IMR-90 (cell line): ENCODE measurements at regions not wholly inside any gene's neighbourhood (a gene's known extent, or its start where the extent isn't known, plus 50 kb on each side); places are given as distances from the start of the nearest gene placed in this dataset.

Experiments
- ATAC-seq: fragments of 200-7000 bp; cut with Tn5 transposase; 2 replicates; pipeline ENCODE4 v1.9.1; 2020; ENCODE audit warnings: low read depth, mild to moderate bottlenecking, moderate library complexity
- BruUV-seq: library from RNA; stranded (reverse); fragments of 400-500 nt; replicated peaks from 2 replicates; lab custom pipeline; 2021; lab: Mats Ljungman, UMichigan
- CTCF ChIA-PET: fragments of 300-600 bp; formaldehyde crosslinking; extraction: SDS; loops from one replicate; lab custom pipeline; 2021; ENCODE audit warnings: antibody characterized with exemption; lab: Yijun Ruan, JAX
- POLR2A ChIA-PET: fragments of 300-600 bp; sonication (Branson Sonifier 250); formaldehyde crosslinking; loops from one replicate; lab custom pipeline; 2022; ENCODE audit warnings: antibody characterized with exemption; ENCODE audit not compliant: unreplicated experiment; lab: Charles Lee
- DNase-seq: peaks from one replicate; pipeline ENCODE4 v3.0.0; 2013
- H2AFZ ChIP-seq: replicated peaks from 2 replicates; pipeline ENCODE3; 2013; ENCODE audit warnings: low read length, mild to moderate bottlenecking; ENCODE audit not compliant: poor library complexity
- H2AK5ac ChIP-seq: 2 replicates; pipeline ENCODE4 v1.6.1; 2013; ENCODE audit warnings: low read depth, low read length, inconsistent platforms
- H2AK9ac ChIP-seq: replicated peaks from 2 replicates; pipeline ENCODE3; 2013; ENCODE audit warnings: mild to moderate bottlenecking, low read depth, low read length, moderate library complexity; ENCODE audit not compliant: poor library complexity
- H2BK120ac ChIP-seq: 2 replicates; pipeline ENCODE4 v1.6.1; 2013; ENCODE audit warnings: low read depth, low read length, inconsistent platforms
- H2BK15ac ChIP-seq: 3 replicates; pipeline ENCODE4 v1.6.1; 2013; ENCODE audit warnings: low read depth, low read length, inconsistent platforms
- H2BK20ac ChIP-seq: 2 replicates; pipeline ENCODE4 v1.6.1; 2013; ENCODE audit warnings: low read depth, mild to moderate bottlenecking, inconsistent platforms, low read length, moderate library complexity
- H2BK5ac ChIP-seq: 2 replicates; pipeline ENCODE4 v1.6.1; 2013; ENCODE audit warnings: mild to moderate bottlenecking, low read depth, low read length, inconsistent platforms; ENCODE audit not compliant: poor library complexity, severe bottlenecking
- H3K14ac ChIP-seq: replicated peaks from 2 replicates; pipeline ENCODE4 v1.6.1; 2013; ENCODE audit warnings: low read depth, low read length, inconsistent platforms
- H3K18ac ChIP-seq: 2 replicates; pipeline ENCODE4 v1.6.1; 2013; ENCODE audit warnings: low read depth, low read length, control low read depth
- H3K23ac ChIP-seq: 2 replicates; pipeline ENCODE4 v1.6.1; 2013; ENCODE audit warnings: low read depth, low read length, inconsistent platforms
- H3K27ac ChIP-seq: 2 replicates; pipeline ENCODE4 v1.5.1; 2013; ENCODE audit warnings: mild to moderate bottlenecking, control low read depth, low read length; ENCODE audit not compliant: insufficient read depth
- H3K27me3 ChIP-seq: 2 replicates; pipeline ENCODE4 v1.6.1; 2013; ENCODE audit warnings: low read length; ENCODE audit not compliant: control insufficient read depth, insufficient read depth
- H3K36me3 ChIP-seq: 2 replicates; pipeline ENCODE4 v1.6.1; 2013; ENCODE audit warnings: low read length, mixed read lengths; ENCODE audit not compliant: control insufficient read depth, insufficient read depth
- H3K4ac ChIP-seq: 2 replicates; pipeline ENCODE4 v1.6.1; 2013; ENCODE audit warnings: low read depth, low read length, inconsistent platforms
- H3K4me1 ChIP-seq: 2 replicates; pipeline ENCODE4 v1.6.1; 2013; ENCODE audit warnings: low read length, mixed read lengths; ENCODE audit not compliant: control insufficient read depth, insufficient read depth
- H3K4me2 ChIP-seq: 2 replicates; pipeline ENCODE4 v1.6.1; 2013; ENCODE audit warnings: low read depth, mild to moderate bottlenecking, control low read depth, low read length, moderate library complexity
- H3K4me3 ChIP-seq: 2 replicates; pipeline ENCODE4 v1.5.1; 2013; ENCODE audit warnings: low read depth, mild to moderate bottlenecking, control low read depth, low read length, moderate library complexity; ENCODE audit not compliant: insufficient read depth
- H3K56ac ChIP-seq: 2 replicates; pipeline ENCODE4 v1.6.1; 2013; ENCODE audit warnings: low read length, inconsistent platforms; ENCODE audit not compliant: insufficient read depth; ENCODE audit errors: extremely low read depth
- H3K79me1 ChIP-seq, 2 experiments: 2 replicates each; pipeline ENCODE4 v1.6.1; 2013; ENCODE audit warnings: low read length in 2 of 2, inconsistent platforms in 1 of 2, low read depth in 1 of 2
- H3K9ac ChIP-seq: 2 replicates; pipeline ENCODE4 v1.6.1; 2013; ENCODE audit warnings: low read depth, low read length, control low read depth
- H3K9me1 ChIP-seq: 2 replicates; pipeline ENCODE4 v1.6.1; 2013; ENCODE audit warnings: low read length, inconsistent platforms; ENCODE audit not compliant: insufficient read depth
- H3K9me3 ChIP-seq: 2 replicates; pipeline ENCODE4 v1.6.1; 2013; ENCODE audit warnings: low read length; ENCODE audit not compliant: control insufficient read depth, insufficient read depth
- H4K20me1 ChIP-seq: 2 replicates; pipeline ENCODE4 v1.6.1; 2013; ENCODE audit warnings: low read length, inconsistent platforms; ENCODE audit not compliant: insufficient read depth
- H4K5ac ChIP-seq: 2 replicates; pipeline ENCODE4 v1.6.1; 2013; ENCODE audit warnings: mild to moderate bottlenecking, low read depth, low read length, control low read depth
- H4K8ac ChIP-seq, 2 experiments: 2 replicates each; pipeline ENCODE4 v1.6.1; 2013; ENCODE audit warnings: low read depth in 2 of 2, low read length in 2 of 2, control low read depth in 1 of 2, inconsistent platforms in 1 of 2
- H4K91ac ChIP-seq: 2 replicates; pipeline ENCODE4 v1.6.1; 2013; ENCODE audit warnings: low read depth, low read length, inconsistent platforms; ENCODE audit not compliant: insufficient read depth
- CEBPB ChIP-seq: IDR thresholded peaks from 2 replicates; pipeline ENCODE4 v1.6.1; 2012; ENCODE audit warnings: low read depth, low read length, improper control_type of control experiment
- CHD1 ChIP-seq: IDR thresholded peaks from 2 replicates; pipeline ENCODE4 v1.6.1; 2012; ENCODE audit warnings: low read depth, low read length, improper control_type of control experiment
- MAFK ChIP-seq: IDR thresholded peaks from 2 replicates; pipeline ENCODE4 v1.6.1; 2012; ENCODE audit warnings: low read depth, low read length, improper control_type of control experiment
- MAZ ChIP-seq: IDR thresholded peaks from 2 replicates; pipeline ENCODE4 v1.6.1; 2012; ENCODE audit warnings: low read depth, mild to moderate bottlenecking, low read length, improper control_type of control experiment, moderate library complexity, borderline replicate concordance
- POLR2A ChIP-seq: IDR thresholded peaks from 2 replicates; pipeline ENCODE4 v1.6.1; 2012; ENCODE audit warnings: mild to moderate bottlenecking, low read depth, low read length
- RCOR1 ChIP-seq: IDR thresholded peaks from 2 replicates; pipeline ENCODE4 v1.6.1; 2012; ENCODE audit warnings: mild to moderate bottlenecking, low read length, improper control_type of control experiment; ENCODE audit not compliant: insufficient replicate concordance
- WGBS, 2 experiments: methylation state at CpG; one replicate each; pipeline versions ENCODE4 v1.1.5 to v1.1.7; 2013; ENCODE audit warnings: missing lambda C conversion rate in 2 of 2; ENCODE audit not compliant: insufficient read length in 1 of 2; ENCODE audit errors: extremely low coverage in 2 of 2; 5-methylcytosine and 5-hydroxymethylcytosine counted together
- dilution Hi-C: fragments of 300-500 bp; cut with HindIII; formaldehyde crosslinking; loops from one replicate; pipeline ENCODE4 v1.14.3; 2018; ENCODE audit warnings: low sequenced_read_pairs; ENCODE audit not compliant: unreplicated experiment
- in situ Hi-C: fragments of 300-500 bp; cut with MboI; formaldehyde crosslinking; loops from 3 replicates; pipeline ENCODE4 v1.14.3; 2019; ENCODE audit warnings: low sequenced_read_pairs, inconsistent platforms, mixed read lengths
- intact Hi-C: fragments of 100-400 bp; cut with micrococcal nuclease; formaldehyde crosslinking; loops from 2 replicates; pipeline ENCODE4 v1.10.0; 2022
- TF ChIP-seq, protein P1 (sequence below): conservative IDR thresholded peaks from 2 replicates; pipeline ENCODE4 v1.5.1; 2012; ENCODE audit warnings: mild to moderate bottlenecking, low read depth, low read length, improper control_type of control experiment
- TF ChIP-seq, protein P2 (sequence below): fragments of 150-350 bp; IDR thresholded peaks from 2 replicates; pipeline ENCODE4 v1.6.1; 2017; ENCODE audit warnings: mild to moderate bottlenecking, antibody characterized with exemption, low read length, low read depth

DNA sequence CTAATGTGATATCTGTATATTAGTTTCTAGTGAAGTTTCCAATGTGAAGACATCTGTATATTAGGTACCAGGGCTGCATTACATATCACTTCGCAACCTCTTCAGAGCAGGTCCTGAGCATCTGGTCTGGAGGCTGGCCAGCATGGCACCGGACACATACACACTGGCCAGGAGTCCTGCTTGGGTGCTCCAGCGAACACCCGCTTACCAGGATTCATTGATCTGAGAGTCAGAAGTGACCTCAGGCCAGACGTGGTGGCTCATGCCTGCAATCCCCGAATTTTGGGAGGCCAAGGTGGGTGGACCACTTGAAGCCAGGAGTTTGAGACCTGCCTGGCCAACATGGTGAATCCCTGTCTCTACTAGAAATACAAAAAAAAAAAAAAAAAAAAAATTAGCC, 93.0 kb upstream of the IRS2 start:
- Histone ChIP-seq H3K27me3 (peaks cover 5% of the 10 kb centered on the region), H2BK20ac (no peak overlapping the region), H4K5ac (no peak overlapping the region), H3K56ac (no peak overlapping the region), H2AK9ac (no peak overlapping the region), H2BK120ac (no peak overlapping the region), H3K4me1 (peaks cover 13% of the 10 kb centered on the region), H3K18ac (no peak overlapping the region), H4K8ac (no peak overlapping the region), H3K14ac (no peak overlapping the region), H2AFZ (no peak overlapping the region), H3K36me3 (no peaks in the 10 kb centered on the region), H4K20me1 (no peaks in the 10 kb centered on the region), H3K9me1 (peaks cover 7% of the 10 kb centered on the region), H3K9ac (no peak overlapping the region), H2BK15ac (no peak overlapping the region), H3K4me2 (no peak overlapping the region), H3K79me1 (no peaks in the 10 kb centered on the region), H3K4me3 (no peak overlapping the region), H4K91ac (peak overlapping the region; percentile 41; the same call in 1 of the 2 replicates), H3K9me3 (no peaks in the 10 kb centered on the region), H3K23ac (no peak overlapping the region), H2BK5ac (no peak overlapping the region), H3K4ac (no peak overlapping the region), H2AK5ac (peak overlapping the region; percentile 7; the same call in 1 of the 2 replicates), H3K27ac (no peak overlapping the region)
- POLR2A ChIA-PET, result interaction anchor here (0.6 kb wide), 1 partner anchor 106 kb away, joined by 3 read pairs; no protein-coding TSS in a partner anchor
- 88% methylated on average over 3 of the region's 6 CpGs; no CpG with 5 or more reads in 1 of the 2 experiments for WGBS, 2 experiments
- in situ Hi-C loops, result no loop called here
- CTCF ChIA-PET, result no interaction called here
- TF ChIP-seq, protein P1, sequence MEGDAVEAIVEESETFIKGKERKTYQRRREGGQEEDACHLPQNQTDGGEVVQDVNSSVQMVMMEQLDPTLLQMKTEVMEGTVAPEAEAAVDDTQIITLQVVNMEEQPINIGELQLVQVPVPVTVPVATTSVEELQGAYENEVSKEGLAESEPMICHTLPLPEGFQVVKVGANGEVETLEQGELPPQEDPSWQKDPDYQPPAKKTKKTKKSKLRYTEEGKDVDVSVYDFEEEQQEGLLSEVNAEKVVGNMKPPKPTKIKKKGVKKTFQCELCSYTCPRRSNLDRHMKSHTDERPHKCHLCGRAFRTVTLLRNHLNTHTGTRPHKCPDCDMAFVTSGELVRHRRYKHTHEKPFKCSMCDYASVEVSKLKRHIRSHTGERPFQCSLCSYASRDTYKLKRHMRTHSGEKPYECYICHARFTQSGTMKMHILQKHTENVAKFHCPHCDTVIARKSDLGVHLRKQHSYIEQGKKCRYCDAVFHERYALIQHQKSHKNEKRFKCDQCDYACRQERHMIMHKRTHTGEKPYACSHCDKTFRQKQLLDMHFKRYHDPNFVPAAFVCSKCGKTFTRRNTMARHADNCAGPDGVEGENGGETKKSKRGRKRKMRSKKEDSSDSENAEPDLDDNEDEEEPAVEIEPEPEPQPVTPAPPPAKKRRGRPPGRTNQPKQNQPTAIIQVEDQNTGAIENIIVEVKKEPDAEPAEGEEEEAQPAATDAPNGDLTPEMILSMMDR, result no peak
- TF ChIP-seq, protein P2, sequence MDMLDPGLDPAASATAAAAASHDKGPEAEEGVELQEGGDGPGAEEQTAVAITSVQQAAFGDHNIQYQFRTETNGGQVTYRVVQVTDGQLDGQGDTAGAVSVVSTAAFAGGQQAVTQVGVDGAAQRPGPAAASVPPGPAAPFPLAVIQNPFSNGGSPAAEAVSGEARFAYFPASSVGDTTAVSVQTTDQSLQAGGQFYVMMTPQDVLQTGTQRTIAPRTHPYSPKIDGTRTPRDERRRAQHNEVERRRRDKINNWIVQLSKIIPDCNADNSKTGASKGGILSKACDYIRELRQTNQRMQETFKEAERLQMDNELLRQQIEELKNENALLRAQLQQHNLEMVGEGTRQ, result no peak
- no peak for TF ChIP-seq POLR2A
- no peak for TF ChIP-seq CHD1
- no peak for TF ChIP-seq MAFK
- no peak for TF ChIP-seq MAZ
- TF ChIP-seq CEBPB, result no peak
- TF ChIP-seq RCOR1, result no peak
- DNase-seq, result no peak
- intact Hi-C loops, result no loop called here
- no TSS peak for BruUV-seq
- dilution Hi-C loops, result no loop called here
- ATAC-seq, result no peak
